ENCODE measurements at regions not wholly inside any gene's neighbourhood (a gene's known extent, or its start where the extent isn't known, plus 50 kb on each side); places are given as distances from the start of the nearest gene placed in this dataset.

- no peak for ATAC-seq
- TF ChIP-seq ARNTL (CRISPR knock-in tag; IDR thresholded peaks at IDR 0.05; ENCODE audit: borderline replicate concordance, low read depth) = no peak
- TF ChIP-seq GLIS3 (CRISPR knock-in tag; IDR thresholded peaks at IDR 0.05) = no peak
- no peak for TF ChIP-seq SNAI2 (CRISPR knock-in tag; IDR thresholded peaks at IDR 0.05)
These were observed 61.7 kb downstream of the ARHGAP35 start for GRCh38 chr19:46922465-46922864.

GRCh38 chr19:46924874-46925547, 64.2 kb downstream of the ARHGAP35 start:
- no peak for TF ChIP-seq ZC3H10 (CRISPR knock-in tag; IDR thresholded peaks at IDR 0.05)
- TF ChIP-seq ZNF70 (CRISPR knock-in tag; IDR thresholded peaks at IDR 0.05) = no peak
- no peak for TF ChIP-seq TCF4 (CRISPR knock-in tag; IDR thresholded peaks at IDR 0.05; ENCODE audit: borderline replicate concordance)
- no peak for TF ChIP-seq CSRNP3 (CRISPR knock-in tag; IDR thresholded peaks at IDR 0.05)
- no peak for TF ChIP-seq CREB5 (CRISPR knock-in tag; IDR thresholded peaks at IDR 0.05; ENCODE audit: low read depth)
- no peak for ATAC-seq

- TF ChIP-seq RARB (CRISPR knock-in tag; IDR thresholded peaks at IDR 0.05) (no peak), ARNTL (CRISPR knock-in tag; IDR thresholded peaks at IDR 0.05; ENCODE audit: borderline replicate concordance, low read depth) (no peak), ZFP30 (CRISPR knock-in tag; IDR thresholded peaks at IDR 0.05) (no peak), PPARA (CRISPR knock-in tag; IDR thresholded peaks at IDR 0.05; ENCODE audit: borderline replicate concordance) (no peak), CSDC2 (CRISPR knock-in tag; IDR thresholded peaks at IDR 0.05) (no peak), ISL1 (CRISPR knock-in tag; IDR thresholded peaks at IDR 0.05) (no peak), CREB5 (CRISPR knock-in tag; IDR thresholded peaks at IDR 0.05; ENCODE audit: low read depth) (no peak), ZFP3 (CRISPR knock-in tag; IDR thresholded peaks at IDR 0.05) (no peak), ZNF565 (CRISPR knock-in tag; conservative IDR thresholded peaks at IDR 0.05; ENCODE audit: low read depth) (no peak), TCF4 (CRISPR knock-in tag; IDR thresholded peaks at IDR 0.05; ENCODE audit: borderline replicate concordance) (no peak), OSR1 (CRISPR knock-in tag; IDR thresholded peaks at IDR 0.05) (no peak), GLIS3 (CRISPR knock-in tag; IDR thresholded peaks at IDR 0.05) (no peak), TSHZ2 (CRISPR knock-in tag; IDR thresholded peaks at IDR 0.05) (no peak), ZNF8 (CRISPR knock-in tag; IDR thresholded peaks at IDR 0.05) (no peak), PATZ1 (CRISPR knock-in tag; IDR thresholded peaks at IDR 0.05; ENCODE audit: borderline replicate concordance) (no peak), BACH2 (CRISPR knock-in tag; IDR thresholded peaks at IDR 0.05; ENCODE audit: borderline replicate concordance) (no peak), TOX (CRISPR knock-in tag; IDR thresholded peaks at IDR 0.05; ENCODE audit: borderline replicate concordance) (no peak), POU6F1 (CRISPR knock-in tag; IDR thresholded peaks at IDR 0.05; ENCODE audit: borderline replicate concordance, low read depth) (no peak), ZC3H10 (CRISPR knock-in tag; IDR thresholded peaks at IDR 0.05) (no peak), SNAI2 (CRISPR knock-in tag; IDR thresholded peaks at IDR 0.05) (no peak)
- ATAC-seq = peak; percentile 10; the same call in 1 of the 3 replicates
These were observed 64.8 kb downstream of the ARHGAP35 start for GRCh38 chr19:46925548-46925950.
